IPS-18a (cell line): ENCODE measurements at regions not wholly inside any gene's neighbourhood (a gene's known extent, or its start where the extent isn't known, plus 50 kb on each side); places are given as distances from the start of the nearest gene placed in this dataset.
"Not testable (repeated sequence)": the region's sequence is repeated elsewhere in the genome, so short reads cannot be mapped to it uniquely, and the experiment has no call there.

Experiments
- H3K27ac ChIP-seq: one replicate; pipeline ENCODE4 v1.5.1; 2013; ENCODE audit warnings: low read length
- H3K27me3 ChIP-seq: one replicate; pipeline ENCODE4 v1.6.1; 2013; ENCODE audit warnings: mild to moderate bottlenecking, low read length; ENCODE audit not compliant: control insufficient read depth, insufficient read depth
- H3K36me3 ChIP-seq: one replicate; pipeline ENCODE4 v1.6.1; 2013; ENCODE audit warnings: low read depth, low read length; ENCODE audit not compliant: control insufficient read depth
- H3K4me1 ChIP-seq: one replicate; pipeline ENCODE4 v1.6.1; 2013; ENCODE audit warnings: low read depth, low read length; ENCODE audit not compliant: control insufficient read depth
- H3K4me3 ChIP-seq: one replicate; pipeline ENCODE4 v1.5.1; 2013; ENCODE audit warnings: low read length
- H3K9ac ChIP-seq: one replicate; pipeline ENCODE4 v1.6.1; 2013; ENCODE audit warnings: mild to moderate bottlenecking, low read length, moderate library complexity
- H3K9me3 ChIP-seq: one replicate; pipeline ENCODE4 v1.6.1; 2013; ENCODE audit warnings: low read depth, low read length; ENCODE audit not compliant: control insufficient read depth

DNA sequence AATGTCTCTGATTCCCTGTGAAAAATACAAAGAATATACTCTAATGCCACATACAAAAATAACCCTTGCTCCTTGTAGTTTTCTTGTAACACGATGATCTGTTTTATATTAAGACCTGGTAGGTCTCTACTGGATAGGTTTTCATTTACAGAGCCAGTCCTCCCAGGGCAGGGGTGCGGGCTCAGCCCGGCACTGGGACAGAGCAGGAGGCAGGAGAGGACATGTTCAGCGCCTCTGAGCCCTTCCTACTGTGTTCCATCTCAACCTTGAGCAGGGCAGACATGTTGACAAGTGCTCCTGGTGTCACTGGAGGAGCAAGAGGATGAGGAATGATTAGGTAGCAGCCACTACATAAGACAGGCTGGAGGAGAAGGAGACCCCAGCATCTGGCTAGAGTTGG, 335.5 kb downstream of the INSIG2 start:
- no peaks in the 10 kb centered on the region for H3K27me3 ChIP-seq
- no peak overlapping the region for H3K4me3 ChIP-seq
- H3K9me3 ChIP-seq: peaks cover 10% of the 10 kb centered on the region
- H3K36me3 ChIP-seq: no peaks in the 10 kb centered on the region
- no peak overlapping the region for H3K27ac ChIP-seq
- H3K4me1 ChIP-seq: no peaks in the 10 kb centered on the region
- no peak overlapping the region for H3K9ac ChIP-seq

DNA sequence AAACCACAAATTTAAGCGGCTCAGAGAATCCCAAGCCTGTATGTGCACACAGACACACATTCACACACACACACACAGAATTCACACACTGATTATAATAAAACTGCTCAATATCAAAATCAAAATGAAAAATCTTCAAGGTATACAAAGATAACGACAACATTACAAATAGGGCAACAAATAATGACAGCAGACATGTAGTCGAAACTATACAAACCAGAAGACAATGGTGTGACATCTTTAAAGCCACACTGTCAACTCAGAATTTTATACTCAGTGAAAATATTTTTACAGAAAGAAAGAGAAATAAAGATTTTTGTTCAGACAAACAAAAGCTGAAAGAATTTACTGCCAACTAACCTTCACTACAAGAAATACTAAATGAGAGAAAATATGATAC, 333.4 kb downstream of the INSIG2 start:
- no peaks in the 10 kb centered on the region for H3K27me3 ChIP-seq

DNA sequence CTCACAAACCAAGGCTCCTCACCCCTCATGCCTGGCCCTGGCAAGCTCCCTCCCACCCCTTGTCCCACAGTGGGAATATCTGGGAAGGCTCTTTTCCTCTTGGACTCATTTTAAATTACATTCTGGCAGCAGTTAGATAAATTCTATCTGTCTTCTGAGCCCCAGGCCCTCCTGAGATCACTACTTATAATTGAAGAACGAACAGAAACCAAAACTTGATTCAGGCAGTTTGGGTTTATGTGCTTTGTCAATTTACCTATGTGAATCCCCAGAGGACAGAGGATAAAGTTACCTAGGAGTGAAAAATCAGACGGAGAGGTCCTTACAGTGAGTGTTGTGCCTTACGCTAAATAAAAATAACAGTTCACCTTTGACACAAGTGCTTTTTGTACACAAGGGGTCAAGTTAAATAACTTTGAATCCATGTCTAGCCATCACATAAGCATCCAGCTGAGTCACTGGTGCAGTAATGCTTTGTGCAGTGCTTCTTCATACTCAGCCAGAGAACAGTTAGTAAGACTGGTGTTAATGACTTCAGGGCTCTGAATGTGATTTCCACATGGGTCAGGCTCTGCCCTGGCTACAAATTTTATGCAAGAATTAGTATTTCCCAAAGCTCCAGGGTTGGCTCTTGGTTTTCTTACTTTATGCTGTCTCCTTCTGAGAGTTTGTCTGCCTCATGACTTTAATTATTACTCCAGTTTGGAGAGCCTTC, 329.3 kb downstream of the INSIG2 start:
- Histone ChIP-seq H3K9ac (no peak overlapping the region), H3K27me3 (no peaks in the 10 kb centered on the region), H3K9me3 (peaks cover 10% of the 10 kb centered on the region), H3K36me3 (no peaks in the 10 kb centered on the region), H3K27ac (no peak overlapping the region), H3K4me1 (no peaks in the 10 kb centered on the region), H3K4me3 (no peak overlapping the region)

More for the DNA sequence above, 333.4 kb downstream of the INSIG2 start:
- H3K27ac ChIP-seq: no peak overlapping the region
- H3K4me3 ChIP-seq: no peak overlapping the region
- H3K9ac ChIP-seq: no peak overlapping the region
- no peaks in the 10 kb centered on the region for H3K4me1 ChIP-seq
- no peaks in the 10 kb centered on the region for H3K36me3 ChIP-seq
- H3K9me3 ChIP-seq: peaks cover 10% of the 10 kb centered on the region

DNA sequence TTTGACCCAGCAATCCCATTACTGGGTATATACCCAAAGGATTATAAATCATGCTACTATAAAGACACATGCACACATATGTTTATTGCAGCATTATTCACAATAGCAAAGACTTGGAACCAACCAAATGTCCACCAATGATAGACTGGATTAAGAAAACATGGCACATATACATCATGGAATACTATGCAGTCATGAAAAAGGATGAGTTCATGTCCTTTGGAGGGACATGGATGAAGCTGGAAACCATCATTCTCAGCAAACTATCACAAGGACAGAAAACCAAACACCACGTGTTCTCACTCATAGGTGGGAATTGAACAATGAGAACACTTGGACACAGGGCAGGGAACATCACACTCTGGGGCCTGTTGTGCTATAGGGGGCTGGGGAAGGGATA, 326.9 kb downstream of the INSIG2 start:
- H3K4me1 ChIP-seq, H3K4me3 ChIP-seq: not testable (repeated sequence)

DNA sequence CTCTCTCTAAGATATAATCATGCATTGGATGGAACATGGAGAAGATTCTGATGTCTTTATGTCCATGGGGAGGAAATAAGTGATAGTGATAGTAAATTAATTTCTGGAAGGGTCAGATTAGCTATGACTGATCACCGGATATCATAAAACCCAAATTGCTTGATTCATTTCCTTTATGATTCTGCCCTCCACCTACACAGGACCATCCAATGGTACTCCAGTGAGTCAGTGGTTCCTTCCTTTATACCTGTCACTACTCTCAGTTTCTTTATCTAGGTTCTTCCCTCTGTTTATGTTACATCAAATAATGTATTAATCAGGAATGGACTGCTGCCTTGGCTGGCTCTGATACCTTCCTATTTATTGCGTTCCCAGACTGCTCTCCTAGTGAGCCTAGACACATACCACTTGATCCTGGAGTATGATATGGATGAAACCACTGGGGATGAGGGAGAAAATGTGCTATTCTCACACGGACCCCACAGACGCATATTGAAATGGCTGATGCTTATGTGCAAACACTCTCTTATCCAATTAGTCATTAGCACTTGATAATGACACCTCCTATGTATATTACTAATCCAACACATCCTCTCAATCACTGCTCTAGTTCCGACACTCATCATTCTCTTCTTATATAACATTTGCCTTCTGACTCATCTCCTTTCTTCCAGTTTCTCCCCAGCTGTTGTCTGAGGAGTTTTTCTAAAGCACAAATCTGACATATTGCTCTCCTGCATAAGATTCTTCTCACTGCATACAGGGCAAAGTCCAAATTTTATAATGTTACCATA, 315.6 kb downstream of the INSIG2 start:
- Histone ChIP-seq H3K9ac (no peak overlapping the region), H3K36me3 (no peaks in the 10 kb centered on the region), H3K9me3 (no peaks in the 10 kb centered on the region), H3K4me1 (no peaks in the 10 kb centered on the region), H3K4me3 (no peak overlapping the region), H3K27ac (no peak overlapping the region), H3K27me3 (no peaks in the 10 kb centered on the region)

More for the DNA sequence above, 326.9 kb downstream of the INSIG2 start:
- H3K36me3 ChIP-seq, H3K9me3 ChIP-seq, H3K27ac ChIP-seq, H3K27me3 ChIP-seq, H3K9ac ChIP-seq: not testable (repeated sequence)

DNA sequence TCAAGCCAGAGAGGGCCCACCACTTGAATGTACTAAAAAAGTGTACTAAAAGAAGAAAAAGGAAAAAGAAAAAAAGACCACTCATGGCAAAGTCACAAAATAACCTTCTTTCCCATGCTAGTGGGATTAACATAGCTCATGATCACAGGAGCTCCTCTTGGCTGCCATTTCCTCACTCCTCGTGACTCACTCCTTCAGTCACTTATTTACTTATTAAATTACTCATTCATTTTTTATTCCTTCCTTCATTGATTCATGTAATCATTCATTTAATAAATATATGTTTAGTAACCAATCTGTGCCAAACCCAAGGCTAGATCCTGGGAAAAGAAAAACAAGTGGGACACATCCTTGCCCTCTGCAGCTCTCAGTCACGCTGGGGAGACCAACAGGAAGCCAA, 300.5 kb downstream of the INSIG2 start:
- no peak overlapping the region for H3K27ac ChIP-seq
- no peaks in the 10 kb centered on the region for H3K36me3 ChIP-seq
- H3K4me3 ChIP-seq: no peak overlapping the region
- no peak overlapping the region for H3K9ac ChIP-seq
- no peaks in the 10 kb centered on the region for H3K9me3 ChIP-seq
- no peaks in the 10 kb centered on the region for H3K4me1 ChIP-seq
- no peaks in the 10 kb centered on the region for H3K27me3 ChIP-seq

DNA sequence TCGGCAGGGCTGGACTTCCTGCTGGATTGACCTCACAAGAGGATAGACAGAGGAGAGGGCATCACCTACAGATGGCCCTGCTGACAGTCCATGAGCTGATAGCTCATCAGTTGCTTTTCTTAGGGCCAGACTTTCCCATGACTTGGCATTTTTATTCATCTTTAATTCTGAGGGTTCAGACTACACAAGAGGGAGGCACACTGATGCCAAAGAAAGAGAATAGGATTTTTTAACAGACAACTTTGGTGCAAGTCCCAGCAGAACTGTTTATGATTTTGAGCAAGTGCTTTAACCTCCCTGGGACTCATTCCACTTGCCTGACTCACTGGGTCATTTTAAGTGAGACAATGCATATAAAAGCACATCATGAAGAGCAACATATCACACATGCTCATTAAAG, 299.2 kb downstream of the INSIG2 start:
- H3K9ac ChIP-seq: no peak overlapping the region
- no peaks in the 10 kb centered on the region for H3K36me3 ChIP-seq
- H3K27ac ChIP-seq: no peak overlapping the region
- H3K4me3 ChIP-seq: no peak overlapping the region
- no peaks in the 10 kb centered on the region for H3K4me1 ChIP-seq
- H3K27me3 ChIP-seq: no peaks in the 10 kb centered on the region
- H3K9me3 ChIP-seq: no peaks in the 10 kb centered on the region

DNA sequence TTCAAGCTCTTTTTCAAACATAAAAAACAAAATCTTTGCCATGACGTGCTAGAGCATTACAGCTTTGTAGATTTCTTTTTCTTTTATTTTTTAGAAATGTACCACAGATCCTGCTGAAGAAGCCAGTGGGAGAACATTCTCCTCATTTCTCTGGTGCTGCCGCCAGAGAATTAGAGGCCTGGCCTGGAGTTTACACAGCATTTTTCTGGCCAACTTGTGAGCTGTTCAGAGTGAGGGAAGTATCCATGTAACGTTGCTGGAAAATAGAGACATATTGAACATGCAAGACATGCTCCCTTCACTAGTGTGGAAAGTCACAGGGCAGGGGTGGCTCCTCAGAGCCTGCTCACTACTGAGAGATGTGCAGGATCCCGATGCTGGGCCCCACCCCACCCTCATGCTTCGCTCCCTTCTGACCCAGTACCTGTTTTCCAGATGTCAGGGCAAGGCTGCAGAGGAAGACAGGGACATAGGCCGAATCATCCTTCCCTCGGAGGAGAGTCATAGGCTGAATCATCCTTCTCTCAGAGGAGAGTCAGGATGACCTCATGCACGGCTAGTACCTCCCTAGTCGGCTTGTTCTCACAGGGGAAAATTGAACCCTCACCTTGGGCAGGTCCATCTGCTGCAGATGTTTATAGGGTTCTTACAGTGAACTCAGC, 298.5 kb downstream of the INSIG2 start:
- no peak overlapping the region for H3K9ac ChIP-seq
- no peak overlapping the region for H3K27ac ChIP-seq
- no peaks in the 10 kb centered on the region for H3K27me3 ChIP-seq
- no peaks in the 10 kb centered on the region for H3K9me3 ChIP-seq
- H3K4me1 ChIP-seq: no peaks in the 10 kb centered on the region
- no peaks in the 10 kb centered on the region for H3K36me3 ChIP-seq
- no peak overlapping the region for H3K4me3 ChIP-seq

DNA sequence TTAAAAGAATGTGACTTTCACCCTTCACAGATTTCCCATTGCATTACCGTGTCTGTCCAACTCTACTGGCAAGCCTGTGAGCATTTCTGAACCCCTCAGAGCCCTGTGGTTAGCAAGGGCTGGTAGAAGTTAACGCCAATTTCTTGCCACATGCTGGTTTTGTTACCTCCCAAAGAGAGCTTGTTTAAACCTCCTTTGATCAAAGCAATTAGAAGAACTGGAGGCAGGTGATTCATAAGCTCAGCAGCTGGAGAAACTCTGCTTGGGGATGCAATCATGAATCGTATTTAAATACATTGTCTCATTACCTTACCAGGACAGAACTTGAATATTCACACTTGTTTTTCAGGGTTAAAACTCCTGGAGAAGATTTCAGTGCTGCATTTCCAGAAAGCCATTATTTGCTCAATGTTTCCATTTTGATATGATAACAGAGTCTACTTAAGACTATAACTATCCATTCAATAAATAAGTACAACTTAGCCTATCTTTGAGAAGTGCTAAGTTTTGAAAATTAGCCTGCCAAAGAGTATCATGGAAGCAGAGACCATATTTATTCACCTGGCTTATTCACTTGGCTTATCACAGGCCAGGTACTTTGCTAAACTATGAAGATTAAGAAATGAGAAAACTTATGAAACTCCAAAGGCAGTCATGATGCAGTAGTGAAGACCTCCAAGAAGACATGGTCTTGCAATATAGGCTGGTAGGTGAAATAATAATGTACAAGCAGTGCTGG, 292.8 kb downstream of the INSIG2 start:
- Histone ChIP-seq H3K27me3 (no peaks in the 10 kb centered on the region), H3K9ac (no peak overlapping the region), H3K4me3 (no peak overlapping the region), H3K27ac (no peak overlapping the region), H3K9me3 (no peaks in the 10 kb centered on the region), H3K4me1 (no peaks in the 10 kb centered on the region), H3K36me3 (no peaks in the 10 kb centered on the region)

DNA sequence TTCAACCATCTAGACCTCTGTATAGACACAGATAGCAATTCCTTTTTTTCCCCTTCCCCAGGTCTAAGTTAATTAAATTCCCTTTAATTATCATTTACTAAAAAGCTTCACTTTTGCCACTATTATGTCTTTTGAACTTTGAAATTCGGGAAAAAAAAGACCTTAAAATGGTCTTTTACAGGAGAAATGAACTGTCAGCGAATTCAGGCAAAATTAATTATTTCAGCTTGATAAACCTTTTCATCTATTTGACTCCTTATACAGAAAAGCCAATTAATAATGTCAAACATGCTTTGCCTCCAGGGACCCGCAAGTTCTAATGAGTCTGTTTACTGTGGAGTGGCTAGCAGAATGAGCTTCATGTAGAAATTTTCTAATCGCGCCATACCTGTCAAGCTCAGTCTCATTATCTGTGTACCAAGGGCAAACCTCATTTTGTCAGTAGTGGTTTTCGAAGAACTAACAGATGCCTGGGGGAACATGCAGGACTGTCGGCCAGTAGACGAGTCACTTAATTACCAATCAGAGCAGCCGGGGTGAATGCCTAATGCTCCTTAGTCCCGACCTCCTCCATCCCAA, 287.7 kb downstream of the INSIG2 start:
- no peaks in the 10 kb centered on the region for H3K27me3 ChIP-seq
- H3K4me1 ChIP-seq: peaks cover 17% of the 10 kb centered on the region
- no peaks in the 10 kb centered on the region for H3K36me3 ChIP-seq

More for the DNA sequence above, 287.7 kb downstream of the INSIG2 start:
- Histone ChIP-seq H3K9ac (no peak overlapping the region), H3K4me3 (no peak overlapping the region), H3K27ac (no peak overlapping the region), H3K9me3 (no peaks in the 10 kb centered on the region)
